ENCODE measurements at regions not wholly inside any gene's neighbourhood (a gene's known extent, or its start where the extent isn't known, plus 50 kb on each side); places are given as distances from the start of the nearest gene placed in this dataset.

DNA sequence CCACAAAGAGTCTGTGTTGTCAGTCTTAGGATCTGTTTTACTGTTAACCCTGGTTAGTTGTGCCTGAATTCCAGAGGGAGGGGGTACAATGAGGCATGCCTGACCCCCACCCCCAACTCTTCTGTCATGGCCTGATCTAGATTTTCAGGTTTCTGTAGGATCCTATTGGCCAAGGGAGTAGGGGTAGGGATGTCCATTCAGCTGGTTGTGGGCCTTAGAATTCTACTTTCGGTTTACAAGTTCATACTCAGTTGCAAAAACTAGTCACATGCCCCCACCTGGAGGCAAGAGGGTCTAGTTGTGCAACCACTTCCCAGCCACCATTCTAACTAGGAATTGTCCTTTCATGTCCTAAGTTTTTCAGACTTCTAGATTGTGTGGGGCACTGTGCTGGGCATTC, 94.3 kb upstream of the MBNL2 start:
- Histone ChIP-seq H3K36me3 (no peaks in the 10 kb centered on the region), H3K4me3 (no peak overlapping the region), H3K27ac (no peak overlapping the region), H3K27me3 (no peaks in the 10 kb centered on the region), H3K4me1 (no peaks in the 10 kb centered on the region), H3K9me3 (no peaks in the 10 kb centered on the region)
- intact Hi-C loops (cut with DNase I; ENCODE audit: low total_unique reads), result no loop called here
- DNase-seq, result no peak
- TF ChIP-seq, protein P1, sequence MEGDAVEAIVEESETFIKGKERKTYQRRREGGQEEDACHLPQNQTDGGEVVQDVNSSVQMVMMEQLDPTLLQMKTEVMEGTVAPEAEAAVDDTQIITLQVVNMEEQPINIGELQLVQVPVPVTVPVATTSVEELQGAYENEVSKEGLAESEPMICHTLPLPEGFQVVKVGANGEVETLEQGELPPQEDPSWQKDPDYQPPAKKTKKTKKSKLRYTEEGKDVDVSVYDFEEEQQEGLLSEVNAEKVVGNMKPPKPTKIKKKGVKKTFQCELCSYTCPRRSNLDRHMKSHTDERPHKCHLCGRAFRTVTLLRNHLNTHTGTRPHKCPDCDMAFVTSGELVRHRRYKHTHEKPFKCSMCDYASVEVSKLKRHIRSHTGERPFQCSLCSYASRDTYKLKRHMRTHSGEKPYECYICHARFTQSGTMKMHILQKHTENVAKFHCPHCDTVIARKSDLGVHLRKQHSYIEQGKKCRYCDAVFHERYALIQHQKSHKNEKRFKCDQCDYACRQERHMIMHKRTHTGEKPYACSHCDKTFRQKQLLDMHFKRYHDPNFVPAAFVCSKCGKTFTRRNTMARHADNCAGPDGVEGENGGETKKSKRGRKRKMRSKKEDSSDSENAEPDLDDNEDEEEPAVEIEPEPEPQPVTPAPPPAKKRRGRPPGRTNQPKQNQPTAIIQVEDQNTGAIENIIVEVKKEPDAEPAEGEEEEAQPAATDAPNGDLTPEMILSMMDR (IDR thresholded peaks at IDR 0.05), result no peak
- no peak for TF ChIP-seq POLR2A (IDR thresholded peaks at IDR 0.05)

GRCh38 chr13:97130190-97130589, 91.9 kb upstream of the MBNL2 start:
- no peak overlapping the region for H3K4me3 ChIP-seq
- intact Hi-C loops (cut with DNase I; ENCODE audit: low total_unique reads), result no loop called here
- H3K4me1 ChIP-seq, result no peaks in the 10 kb centered on the region
- TF ChIP-seq, protein P1 (IDR thresholded peaks at IDR 0.05), result no peak
- TF ChIP-seq POLR2A (IDR thresholded peaks at IDR 0.05), result no peak
- H3K36me3 ChIP-seq, result no peaks in the 10 kb centered on the region
- no peak for DNase-seq
- no peaks in the 10 kb centered on the region for H3K9me3 ChIP-seq
- no peak overlapping the region for H3K27ac ChIP-seq
- no peaks in the 10 kb centered on the region for H3K27me3 ChIP-seq

GRCh38 chr13:97131447-97131846, 90.7 kb upstream of the MBNL2 start:
- intact Hi-C loops (cut with DNase I; ENCODE audit: low total_unique reads), result no loop called here

DNA sequence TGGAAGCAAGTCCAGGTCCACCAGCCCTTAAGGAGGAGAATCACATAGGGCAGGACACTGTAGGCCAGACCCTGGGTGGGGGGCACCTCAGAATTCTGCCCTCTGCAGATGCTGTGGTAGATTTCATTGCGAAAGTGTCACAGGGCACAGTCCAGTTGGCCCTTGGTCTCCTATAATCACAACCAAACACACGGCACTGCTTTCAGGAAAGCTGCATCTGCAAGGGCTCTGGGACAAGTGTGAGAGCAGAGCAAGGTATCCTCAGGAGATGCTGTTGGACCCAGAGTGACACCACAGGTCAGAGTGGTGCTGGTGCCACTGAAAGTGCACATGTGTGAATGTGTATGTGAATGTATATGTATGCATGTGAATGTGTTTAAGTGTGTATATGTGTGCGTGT, 88.6 kb upstream of the MBNL2 start:
- DNase-seq, result no peak
- H3K9me3 ChIP-seq, result no peaks in the 10 kb centered on the region
- no peaks in the 10 kb centered on the region for H3K27me3 ChIP-seq
- H3K4me1 ChIP-seq, result no peaks in the 10 kb centered on the region
- H3K27ac ChIP-seq, result no peak overlapping the region
- H3K36me3 ChIP-seq, result no peaks in the 10 kb centered on the region
- intact Hi-C loops (cut with DNase I; ENCODE audit: low total_unique reads), result no loop called here
- TF ChIP-seq POLR2A (IDR thresholded peaks at IDR 0.05), result no peak
- TF ChIP-seq, protein P1 (IDR thresholded peaks at IDR 0.05), result no peak
- H3K4me3 ChIP-seq, result no peak overlapping the region

More at GRCh38 chr13:97131447-97131846, 90.7 kb upstream of the MBNL2 start:
- Histone ChIP-seq H3K36me3 (no peaks in the 10 kb centered on the region), H3K4me3 (no peak overlapping the region), H3K27me3 (no peaks in the 10 kb centered on the region), H3K9me3 (no peaks in the 10 kb centered on the region), H3K27ac (no peak overlapping the region), H3K4me1 (no peaks in the 10 kb centered on the region)
- no peak for DNase-seq
- no peak for TF ChIP-seq POLR2A (IDR thresholded peaks at IDR 0.05)
- TF ChIP-seq, protein P1 (IDR thresholded peaks at IDR 0.05), result no peak

DNA sequence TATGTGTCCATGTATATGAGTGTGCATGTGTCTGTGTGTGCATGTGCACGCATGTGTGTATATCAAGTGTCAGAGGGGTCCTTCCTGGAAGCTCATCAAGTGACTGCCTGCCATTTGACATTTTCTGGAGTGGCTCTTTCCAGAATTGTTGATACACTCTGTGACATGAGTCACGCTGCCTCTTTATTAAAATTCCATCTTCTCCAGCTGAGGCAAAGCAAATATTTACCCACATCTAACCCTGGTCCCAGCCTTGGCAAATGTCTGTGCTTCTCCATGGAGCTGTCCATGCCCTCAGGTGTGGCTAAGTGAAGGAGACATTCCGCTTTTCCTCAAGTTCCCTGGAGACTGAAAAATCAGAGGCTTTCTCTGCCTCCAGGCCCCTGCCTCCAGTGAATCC, 88.2 kb upstream of the MBNL2 start:
- intact Hi-C loops (cut with DNase I; ENCODE audit: low total_unique reads), result no loop called here
- no peak for DNase-seq
- Histone ChIP-seq H3K4me3 (no peak overlapping the region), H3K27ac (no peak overlapping the region), H3K36me3 (no peaks in the 10 kb centered on the region), H3K27me3 (no peaks in the 10 kb centered on the region), H3K4me1 (no peaks in the 10 kb centered on the region), H3K9me3 (no peaks in the 10 kb centered on the region)
- no peak for TF ChIP-seq POLR2A (IDR thresholded peaks at IDR 0.05)
- TF ChIP-seq, protein P1 (IDR thresholded peaks at IDR 0.05), result no peak

Data from uterus (tissue), 3 donors.